NCI-H2081 treated with DMSO at 0.1 percent for 48 hours (cell line): ENCODE measurements at regions not wholly inside any gene's neighbourhood (a gene's known extent, or its start where the extent isn't known, plus 50 kb on each side); places are given as distances from the start of the nearest gene placed in this dataset.

ENCODE experiments used
- DNase-seq: peaks from one replicate; lab custom pipeline; 2025; lab: John Stamatoyannopoulos, UW

DNA sequence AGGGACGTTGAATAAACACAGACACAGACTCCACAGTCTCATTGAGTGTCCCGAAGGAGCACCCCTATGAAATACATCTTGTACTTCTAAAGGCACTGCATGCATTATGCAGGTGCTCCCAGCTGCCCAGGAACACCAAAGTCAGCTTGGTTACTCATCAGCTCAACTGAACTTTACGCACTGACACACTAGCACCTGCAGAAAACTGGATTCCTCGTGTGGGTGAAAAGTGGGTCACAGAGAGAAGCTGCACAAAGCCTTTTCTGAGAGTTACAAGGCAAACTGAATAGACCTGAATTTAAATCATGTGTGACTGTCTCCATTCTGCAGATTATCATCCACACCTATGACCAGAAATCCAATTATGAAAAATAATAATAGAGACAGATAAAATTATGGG is 527.5 kb upstream of the NBEA start:
- DNase-seq, result no peak

DNA sequence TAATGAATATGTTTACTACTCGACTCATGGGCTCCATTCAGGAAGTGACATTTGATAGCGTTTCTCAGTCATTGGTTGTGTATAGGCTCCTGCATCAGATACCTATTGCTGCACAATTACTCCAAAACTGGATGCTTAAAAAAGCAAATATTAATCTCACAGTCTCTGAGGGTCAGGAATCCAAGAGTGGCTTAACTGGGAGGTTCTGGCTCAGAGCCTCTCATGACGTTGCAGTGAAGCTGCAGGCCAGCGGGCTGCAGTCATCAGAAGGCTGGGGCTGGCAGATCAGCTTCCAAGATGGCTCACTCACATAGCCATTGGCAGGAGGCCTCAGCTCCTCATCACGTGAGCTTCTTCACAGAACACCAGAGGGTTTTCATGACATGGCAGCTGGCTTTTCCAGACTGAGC is 525.1 kb upstream of the NBEA start:
- no peak for DNase-seq

DNA sequence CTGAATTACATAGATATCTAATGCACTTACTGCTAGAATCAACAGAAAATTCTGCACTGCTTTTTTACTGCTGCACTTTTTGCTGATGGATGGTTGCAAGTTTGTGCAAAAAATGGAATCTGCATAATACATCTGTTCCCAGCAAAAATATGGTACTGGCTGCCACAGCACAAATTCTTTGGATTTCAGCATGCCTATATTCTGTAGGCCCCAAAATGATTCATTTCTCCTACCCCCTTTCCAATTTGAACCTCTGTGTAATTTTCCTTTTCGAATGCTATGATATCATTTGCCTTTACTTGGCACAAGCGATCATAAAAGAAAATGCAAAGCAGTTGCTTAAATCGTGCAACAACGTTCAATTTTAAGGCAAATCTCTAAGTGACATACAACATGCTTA is 524.2 kb upstream of the NBEA start:
- no peak for DNase-seq

- DNase-seq, result peak; percentile 6
These were observed 523.0 kb upstream of the NBEA start for GRCh38 chr13:34419025-34419424.

DNA sequence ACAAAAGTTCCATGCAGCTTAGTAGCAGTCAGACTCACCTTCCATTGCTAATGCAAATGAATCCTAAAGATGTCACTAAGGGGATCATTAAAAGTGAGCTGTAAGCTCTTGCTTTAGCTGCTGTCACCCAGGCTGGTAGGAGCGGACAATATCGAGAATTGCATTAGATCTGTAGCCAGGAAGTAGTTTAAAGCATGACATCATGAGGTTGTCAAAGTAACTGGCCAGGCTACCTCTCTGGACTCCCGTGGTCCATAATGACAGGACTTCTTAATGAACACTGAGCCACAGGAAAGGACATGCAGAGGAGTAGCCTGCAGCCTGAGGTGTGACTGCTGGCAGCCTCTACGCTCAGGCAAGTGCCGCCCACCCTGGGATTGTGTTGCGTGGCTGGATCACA is 522.3 kb upstream of the NBEA start:
- DNase-seq, result no peak

DNA sequence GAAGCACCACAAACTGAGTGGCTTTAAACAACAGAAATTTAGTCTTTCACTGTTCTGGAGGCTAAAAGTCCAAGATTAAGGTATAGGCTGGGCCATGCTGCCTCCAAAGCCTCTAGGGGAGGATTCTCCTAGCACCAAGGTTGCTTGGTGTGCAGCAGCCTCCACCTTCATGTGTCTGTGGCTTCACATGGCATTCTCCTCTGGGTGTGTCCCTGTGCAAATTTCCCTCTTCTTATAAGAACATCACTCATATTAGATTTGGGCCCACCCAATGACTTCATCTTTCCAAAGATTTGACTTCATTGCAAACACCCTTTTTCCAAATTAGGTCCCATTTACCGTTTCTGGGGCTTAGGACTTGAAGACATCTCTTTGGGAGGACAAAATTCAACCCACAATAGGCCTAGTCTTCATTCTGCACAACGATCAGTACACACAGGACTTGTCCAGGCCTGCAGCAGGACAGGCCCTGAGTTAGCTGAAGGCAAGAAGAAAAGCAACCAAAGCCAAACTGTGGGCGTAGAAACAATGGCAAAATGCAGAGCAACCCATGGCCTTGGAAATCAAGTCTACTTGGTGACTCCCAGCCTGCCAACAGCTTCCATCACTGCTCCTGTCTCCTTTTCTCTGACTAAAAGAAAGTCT is 521.2 kb upstream of the NBEA start:
- no peak for DNase-seq

DNA sequence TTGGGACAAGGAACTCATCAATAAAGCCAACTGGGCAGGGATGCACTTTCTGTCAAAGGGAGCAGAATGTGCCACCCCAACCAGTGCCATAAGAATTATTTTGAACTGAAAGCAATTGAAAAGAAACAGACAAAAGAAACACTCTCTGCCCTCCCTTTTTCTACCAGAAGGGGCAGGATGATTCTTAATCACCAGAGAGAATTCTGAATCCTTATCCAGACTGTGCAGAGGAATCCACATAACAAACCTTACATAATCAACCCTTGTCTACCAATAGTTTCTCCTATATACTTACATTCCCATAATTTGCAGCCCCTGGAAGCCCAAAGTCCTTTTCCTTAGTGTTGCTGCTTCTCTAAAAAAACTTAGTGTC is 520.7 kb upstream of the NBEA start:
- no peak for DNase-seq

DNA sequence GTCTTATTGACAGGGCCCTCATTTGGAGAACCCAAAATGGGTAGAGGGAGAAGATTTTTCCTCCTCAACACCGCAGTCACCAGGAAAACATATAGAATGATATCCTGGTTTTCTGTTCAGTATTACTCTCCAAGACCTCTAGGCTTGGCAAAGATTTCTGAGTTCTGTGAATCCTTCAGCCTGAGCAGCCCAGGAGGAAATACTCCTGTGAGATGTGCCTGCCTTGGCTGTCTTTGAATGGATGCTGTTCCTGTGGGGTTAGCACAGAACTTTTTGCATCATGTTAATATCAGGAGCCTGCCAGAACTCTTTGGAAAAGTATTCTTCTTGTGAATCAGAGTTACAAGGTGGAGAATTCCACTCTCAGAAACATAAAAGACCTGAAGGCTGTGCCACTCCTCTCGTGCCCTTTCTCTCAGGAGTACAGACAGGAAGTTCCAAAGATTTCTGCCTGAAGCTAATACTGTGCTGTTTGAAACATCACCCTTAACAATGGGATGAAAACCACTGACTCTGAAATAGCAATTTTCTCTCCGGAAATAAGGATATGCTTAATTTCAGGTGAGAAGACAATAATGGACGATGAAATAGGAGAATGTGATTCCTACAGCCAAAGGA is 520.1 kb upstream of the NBEA start:
- DNase-seq, result no peak

- DNase-seq, result no peak
These were observed 519.1 kb upstream of the NBEA start for GRCh38 chr13:34422956-34423355.

DNA sequence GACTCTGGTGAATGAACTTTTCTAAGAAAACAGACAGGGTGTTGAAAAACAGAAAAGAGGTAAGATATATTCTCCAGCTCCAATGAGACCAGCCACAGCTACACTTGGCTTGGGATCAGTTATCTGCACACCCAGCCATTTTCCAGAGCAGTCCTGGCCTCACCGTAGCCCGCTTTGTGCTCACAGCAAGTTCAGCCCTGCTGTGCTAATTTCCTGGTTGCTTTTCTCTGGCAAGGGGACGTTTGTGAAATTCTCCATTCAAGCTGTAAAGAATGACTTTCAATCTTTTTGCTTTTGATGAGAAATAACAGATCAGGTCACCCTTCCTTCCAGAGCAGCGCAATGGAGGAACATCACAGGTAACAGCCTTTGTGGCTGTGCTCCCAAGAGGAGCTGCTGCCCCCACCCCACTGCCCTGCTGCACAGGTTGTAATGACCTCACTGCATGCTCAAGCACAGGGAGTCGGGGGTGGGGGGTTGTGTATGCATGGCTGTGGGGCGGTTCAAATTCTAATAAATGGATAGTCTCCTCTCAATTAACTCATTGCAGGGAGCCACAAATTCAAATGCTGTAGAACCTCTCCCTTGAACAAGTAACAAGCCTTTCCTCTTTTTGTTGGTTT is 516.6 kb upstream of the NBEA start:
- DNase-seq, result no peak

GRCh38 chr13:34428911-34429310 is 513.2 kb upstream of the NBEA start:
- DNase-seq, result no peak

DNA sequence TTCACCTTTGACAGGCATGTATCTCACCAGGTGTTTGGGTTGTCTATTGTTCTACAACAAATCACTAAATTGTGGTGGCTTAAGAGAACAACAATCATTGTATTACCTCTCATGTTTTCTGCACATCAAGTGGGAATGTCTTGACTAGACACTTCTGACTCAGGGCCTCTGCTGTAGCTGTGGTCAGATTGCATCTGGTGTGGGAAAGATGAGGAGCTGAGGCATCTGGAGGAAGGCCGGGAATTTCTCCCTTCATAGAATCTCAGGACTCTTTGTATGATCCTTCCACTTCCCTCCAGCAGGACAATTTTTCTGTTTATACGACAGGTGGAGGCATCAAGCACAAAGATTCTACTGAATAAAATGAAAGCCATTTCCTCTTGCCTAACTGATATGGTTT is 511.8 kb upstream of the NBEA start:
- no peak for DNase-seq

DNA sequence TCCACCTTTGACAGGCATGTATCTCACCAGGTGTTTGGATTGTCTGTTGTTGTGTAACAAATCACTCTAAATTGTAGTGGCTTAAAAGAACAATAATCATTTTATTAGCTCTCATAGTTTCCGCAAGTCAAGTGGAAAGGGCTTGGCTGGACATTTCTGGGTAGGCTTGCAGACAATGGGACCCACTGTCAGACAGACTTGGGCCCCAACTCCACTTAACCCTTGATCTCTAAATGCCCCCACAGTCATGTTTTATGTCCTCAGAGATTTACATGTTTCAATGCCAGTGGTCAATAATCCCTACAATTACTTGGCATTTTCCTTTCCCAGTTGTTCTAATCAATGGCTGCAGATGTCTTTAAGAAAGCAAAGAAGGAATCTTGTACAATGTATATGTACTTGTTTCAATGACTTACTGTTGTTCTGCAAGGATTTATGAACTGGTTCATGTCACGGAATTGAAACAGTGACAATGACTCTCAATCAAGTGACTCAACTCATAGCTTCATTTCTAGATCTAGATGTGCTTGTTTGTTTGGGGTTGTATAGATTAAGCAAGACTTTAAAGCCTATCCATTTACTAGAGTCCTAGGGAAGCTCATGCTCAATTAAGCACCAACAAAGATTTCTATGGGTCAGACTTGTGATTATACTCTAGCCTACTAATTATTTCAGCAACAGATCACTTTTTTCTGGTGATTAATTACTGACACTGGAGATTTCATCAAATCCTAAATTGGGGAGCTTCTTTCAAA is 510.1 kb upstream of the NBEA start:
- DNase-seq, result peak; percentile 3

- DNase-seq, result no peak
These were observed 506.7 kb upstream of the NBEA start for GRCh38 chr13:34435338-34435737.

DNA sequence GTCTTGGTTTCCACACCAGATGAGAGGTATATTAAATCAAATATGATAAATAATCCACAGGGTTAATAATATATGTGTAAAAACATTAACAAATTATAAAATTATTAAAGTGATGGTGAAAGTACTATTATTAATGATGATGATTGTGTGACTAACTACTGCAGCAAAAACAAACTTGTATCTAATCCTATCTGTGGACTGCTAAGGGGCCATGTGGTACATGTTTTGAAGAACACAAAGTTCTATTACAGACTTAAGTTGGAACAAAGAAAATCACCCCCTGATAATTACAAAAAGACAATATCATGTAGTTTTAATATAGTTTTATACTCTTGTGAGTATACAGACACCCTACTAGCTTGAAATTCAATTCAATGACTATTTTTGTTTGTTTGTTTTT is 504.2 kb upstream of the NBEA start:
- DNase-seq, result no peak

- no peak for DNase-seq
These were observed 489.2 kb upstream of the NBEA start for GRCh38 chr13:34452831-34453230.

- peak; percentile 2 for DNase-seq
These were observed 483.0 kb upstream of the NBEA start for GRCh38 chr13:34458756-34459715.

DNA sequence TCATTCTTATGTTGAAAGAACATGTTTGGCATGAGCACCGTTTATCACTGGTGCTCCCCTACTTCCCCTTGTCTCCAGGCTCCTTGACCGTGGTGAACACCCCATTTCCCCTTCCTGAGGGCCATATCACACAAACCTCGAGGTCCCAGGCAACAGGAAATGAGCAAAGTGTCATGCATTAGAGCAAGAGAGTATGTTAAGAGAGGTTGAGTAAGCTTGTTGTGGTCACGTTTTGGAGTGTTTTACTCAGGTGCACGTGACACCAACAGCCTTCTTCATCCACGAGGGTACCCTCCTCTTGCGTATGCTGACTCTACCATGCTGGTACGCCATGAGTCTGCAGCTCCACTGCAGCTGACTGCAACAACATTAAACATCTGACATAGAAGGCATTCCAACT is 482.2 kb upstream of the NBEA start:
- DNase-seq, result no peak

- no peak for DNase-seq
These were observed 479.2 kb upstream of the NBEA start for GRCh38 chr13:34462843-34463242.

DNA sequence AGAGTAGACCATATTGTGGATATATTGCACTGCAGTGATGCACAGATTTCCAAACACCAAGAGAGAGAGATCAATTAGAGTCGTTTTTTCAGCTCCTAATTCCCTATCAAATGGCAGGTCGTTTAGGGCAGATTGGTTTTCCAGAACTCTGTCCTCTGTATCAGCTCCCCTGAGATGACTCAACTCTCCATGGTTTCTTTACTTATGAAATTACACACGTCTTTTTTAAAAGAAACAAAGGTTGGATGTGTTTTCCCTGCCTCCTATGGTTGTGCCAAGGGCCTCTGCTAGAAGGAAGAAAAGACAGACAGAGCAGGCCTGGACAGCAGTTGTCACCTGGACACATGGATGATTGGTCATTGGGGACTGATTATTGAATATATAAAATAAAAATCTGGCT is 478.1 kb upstream of the NBEA start:
- DNase-seq, result no peak

GRCh38 chr13:34465423-34465922 is 476.6 kb upstream of the NBEA start:
- no peak for DNase-seq

- no peak for DNase-seq
These were observed 475.8 kb upstream of the NBEA start for GRCh38 chr13:34466301-34466700.
